Kidney epithelial cell (primary cell): ENCODE measurements at regions not wholly inside any gene's neighbourhood (a gene's known extent, or its start where the extent isn't known, plus 50 kb on each side); places are given as distances from the start of the nearest gene placed in this dataset.
"Not testable (repeated sequence)": the region's sequence is repeated elsewhere in the genome, so short reads cannot be mapped to it uniquely, and the experiment has no call there.

Experiments
- DNase-seq: peaks from one replicate; pipeline ENCODE4 v3.0.0-alpha.2; 2010; ENCODE audit warnings: low read depth
- H3K27me3 ChIP-seq: 2 replicates; pipeline ENCODE4 v1.6.0; 2011; ENCODE audit warnings: low read length; ENCODE audit not compliant: control insufficient read depth, insufficient read depth
- H3K36me3 ChIP-seq: 2 replicates; pipeline ENCODE4 v1.5.1; 2011; ENCODE audit warnings: low read length; ENCODE audit not compliant: control insufficient read depth, insufficient read depth
- H3K4me3 ChIP-seq: 2 replicates; pipeline ENCODE4 v1.5.1; 2011; ENCODE audit warnings: low read depth, mild to moderate bottlenecking, control low read depth, low read length
- TF ChIP-seq, protein P1 (sequence below): IDR thresholded peaks from 2 replicates; pipeline ENCODE4 v1.5.1; 2011; ENCODE audit warnings: mild to moderate bottlenecking, moderate library complexity, low read length, control low read depth, inconsistent platforms; ENCODE audit not compliant: insufficient read depth, poor library complexity, severe bottlenecking

GRCh38 chr4:64682481-64682880, 273.2 kb upstream of the TECRL start:
- Histone ChIP-seq H3K36me3 (no peaks in the 10 kb centered on the region), H3K4me3 (no peak overlapping the region)
- TF ChIP-seq, protein P1, sequence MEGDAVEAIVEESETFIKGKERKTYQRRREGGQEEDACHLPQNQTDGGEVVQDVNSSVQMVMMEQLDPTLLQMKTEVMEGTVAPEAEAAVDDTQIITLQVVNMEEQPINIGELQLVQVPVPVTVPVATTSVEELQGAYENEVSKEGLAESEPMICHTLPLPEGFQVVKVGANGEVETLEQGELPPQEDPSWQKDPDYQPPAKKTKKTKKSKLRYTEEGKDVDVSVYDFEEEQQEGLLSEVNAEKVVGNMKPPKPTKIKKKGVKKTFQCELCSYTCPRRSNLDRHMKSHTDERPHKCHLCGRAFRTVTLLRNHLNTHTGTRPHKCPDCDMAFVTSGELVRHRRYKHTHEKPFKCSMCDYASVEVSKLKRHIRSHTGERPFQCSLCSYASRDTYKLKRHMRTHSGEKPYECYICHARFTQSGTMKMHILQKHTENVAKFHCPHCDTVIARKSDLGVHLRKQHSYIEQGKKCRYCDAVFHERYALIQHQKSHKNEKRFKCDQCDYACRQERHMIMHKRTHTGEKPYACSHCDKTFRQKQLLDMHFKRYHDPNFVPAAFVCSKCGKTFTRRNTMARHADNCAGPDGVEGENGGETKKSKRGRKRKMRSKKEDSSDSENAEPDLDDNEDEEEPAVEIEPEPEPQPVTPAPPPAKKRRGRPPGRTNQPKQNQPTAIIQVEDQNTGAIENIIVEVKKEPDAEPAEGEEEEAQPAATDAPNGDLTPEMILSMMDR: no peak

GRCh38 chr4:64673121-64673520, 263.9 kb upstream of the TECRL start:
- not testable (repeated sequence) for H3K27me3 ChIP-seq, H3K4me3 ChIP-seq, DNase-seq, H3K36me3 ChIP-seq

More at GRCh38 chr4:64682481-64682880, 273.2 kb upstream of the TECRL start:
- no peak for DNase-seq
- no peaks in the 10 kb centered on the region for H3K27me3 ChIP-seq

DNA sequence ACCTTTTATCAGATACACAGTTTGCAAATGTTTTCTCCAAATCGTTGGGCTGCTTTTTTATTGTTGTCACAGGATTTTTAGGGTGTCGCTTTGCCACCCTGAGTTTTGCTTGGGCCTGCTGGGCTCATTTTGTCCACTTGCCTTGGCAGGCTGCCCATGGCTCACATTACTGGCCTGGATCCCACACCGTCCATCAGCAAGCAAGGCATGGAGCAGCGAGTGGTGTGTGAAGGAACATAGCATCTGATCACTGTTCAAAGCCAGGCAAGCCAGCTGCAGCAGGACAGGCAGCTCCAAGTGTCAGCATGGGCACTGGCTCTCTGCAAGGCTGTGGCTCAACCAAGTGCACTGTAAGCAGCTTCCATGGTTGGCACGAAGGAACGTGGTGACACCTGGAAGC, 261.4 kb upstream of the TECRL start:
- Histone ChIP-seq H3K27me3 (no peaks in the 10 kb centered on the region), H3K4me3 (no peak overlapping the region), H3K36me3 (no peaks in the 10 kb centered on the region)
- TF ChIP-seq, protein P1: no peak
- no peak for DNase-seq

DNA sequence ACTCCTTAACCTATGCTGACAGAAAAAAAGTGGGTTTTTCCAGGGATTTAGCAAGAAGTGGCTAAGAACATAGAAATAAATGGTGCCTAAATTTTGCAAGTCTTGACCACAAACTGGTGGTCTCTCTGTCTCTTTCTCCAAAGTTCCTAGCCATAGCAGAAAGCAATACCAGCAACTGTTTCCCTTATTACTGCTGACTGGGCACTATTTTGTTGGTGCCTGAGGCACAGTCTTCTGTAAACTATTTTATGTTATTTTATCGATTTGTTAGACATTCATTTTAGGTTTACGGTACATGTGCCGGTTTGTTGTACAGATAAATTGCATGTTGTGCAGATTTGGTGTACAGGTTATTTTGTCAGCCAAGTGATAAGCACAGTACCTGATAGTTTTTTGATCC, 234.6 kb upstream of the TECRL start:
- Histone ChIP-seq H3K36me3 (no peaks in the 10 kb centered on the region), H3K27me3 (no peaks in the 10 kb centered on the region), H3K4me3 (no peak overlapping the region)
- DNase-seq: no peak
- TF ChIP-seq, protein P1: no peak

DNA sequence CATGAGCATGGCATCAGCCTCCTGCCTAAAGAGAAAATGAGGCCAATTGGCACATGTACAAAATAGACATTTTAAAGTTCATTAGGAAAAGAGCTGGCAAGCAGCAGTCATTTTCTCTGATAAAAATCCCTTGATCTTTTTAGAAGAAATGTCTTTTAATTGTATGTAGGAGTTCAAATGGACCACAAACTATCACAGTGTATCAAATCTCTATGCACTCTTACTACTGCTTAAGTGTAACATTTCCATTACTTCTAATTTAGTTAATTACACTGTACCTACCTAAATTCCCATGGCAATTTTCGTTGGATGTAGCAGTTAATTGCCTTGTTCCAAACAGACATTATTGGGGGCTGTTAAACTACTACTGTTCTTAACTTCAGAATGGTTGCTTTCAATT, 233.7 kb upstream of the TECRL start:
- TF ChIP-seq, protein P1: no peak
- Histone ChIP-seq H3K4me3 (no peak overlapping the region), H3K27me3 (no peaks in the 10 kb centered on the region), H3K36me3 (no peaks in the 10 kb centered on the region)
- no peak for DNase-seq

GRCh38 chr4:64640402-64640801, 231.2 kb upstream of the TECRL start:
- H3K27me3 ChIP-seq: not testable (repeated sequence)

DNA sequence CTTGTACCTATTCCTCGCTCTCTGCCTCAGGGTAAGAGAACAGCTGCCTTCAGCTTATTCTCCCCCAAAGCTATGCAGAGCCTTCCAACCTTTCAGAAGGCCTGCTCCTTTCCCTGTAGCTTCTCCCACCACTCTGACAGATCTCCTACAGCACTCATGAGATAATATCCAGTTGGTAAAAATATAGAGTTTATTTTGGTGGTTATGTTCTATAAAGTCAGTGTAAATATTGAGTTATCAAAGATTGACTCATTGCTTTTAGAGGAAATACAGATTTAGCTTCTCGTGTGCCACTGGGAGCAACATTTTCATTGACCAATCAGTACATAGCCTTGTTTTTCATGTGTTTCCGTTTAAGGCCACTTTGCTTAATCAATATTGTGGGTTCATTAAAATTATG, 216.2 kb upstream of the TECRL start:
- Histone ChIP-seq H3K4me3 (no peak overlapping the region), H3K36me3 (no peaks in the 10 kb centered on the region), H3K27me3 (no peaks in the 10 kb centered on the region)
- DNase-seq: no peak
- TF ChIP-seq, protein P1: no peak

More at GRCh38 chr4:64640402-64640801, 231.2 kb upstream of the TECRL start:
- not testable (repeated sequence) for H3K36me3 ChIP-seq, H3K4me3 ChIP-seq, DNase-seq
